Esophagus squamous epithelium (tissue), 5 donors: ENCODE measurements at regions not wholly inside any gene's neighbourhood (a gene's known extent, or its start where the extent isn't known, plus 50 kb on each side); places are given as distances from the start of the nearest gene placed in this dataset.

Source experiments
- DNase-seq: peaks from one replicate; lab custom pipeline; 2025; lab: John Stamatoyannopoulos, UW
- H3K27ac ChIP-seq, 4 donors: fragments of 200-600 bp; sonication (generic); one replicate each; pipeline ENCODE4 v1.5.1; 2016 to 2019; ENCODE audit warnings: mild to moderate bottlenecking in 1 of 4
- H3K27me3 ChIP-seq, 4 donors: fragments of 200-600 bp; sonication (generic); 1 replicate in 3 of 4; 2 replicates in 1 of 4; pipeline versions ENCODE4 v1.5.1 to v1.6.0; 2017 to 2021; ENCODE audit warnings: antibody characterized with exemption in 1 of 4
- H3K36me3 ChIP-seq, 3 donors: fragments of 200-600 bp; sonication (generic); one replicate each; pipeline ENCODE4 v1.5.1; 2016 to 2019
- H3K4me1 ChIP-seq, 3 donors: fragments of 200-600 bp; sonication (generic); one replicate each; pipeline ENCODE4 v1.5.1; 2017 to 2019
- H3K4me3 ChIP-seq, 4 donors: fragments of 200-600 bp; sonication (generic); 1 replicate in 3 of 4; 2 replicates in 1 of 4; pipeline ENCODE4 v1.5.1; 2016 to 2019; ENCODE audit warnings: mild to moderate bottlenecking in 2 of 4, moderate library complexity in 1 of 4
- H3K9me3 ChIP-seq, 3 donors: fragments of 200-600 bp; sonication (generic); one replicate each; pipeline ENCODE4 v1.5.1; 2016 to 2019
- CTCF ChIP-seq, 6 experiments: fragments of 450-650 bp in 4 of 6; fragments of 200-600 bp in 2 of 6; sonication (generic) in 2 of 6; IDR thresholded peaks; one replicate each; pipeline ENCODE4 v1.5.1; 2016 to 2019; ENCODE audit warnings: antibody characterized with exemption in 6 of 6, mild to moderate bottlenecking in 4 of 6, moderate library complexity in 4 of 6
- POLR2A ChIP-seq, 4 donors: fragments of 450-650 bp; IDR thresholded peaks; one replicate each; pipeline ENCODE4 v1.6.1; 2017; ENCODE audit warnings: antibody characterized with exemption in 4 of 4, mild to moderate bottlenecking in 4 of 4, moderate library complexity in 3 of 4
- WGBS, 2 donors: methylation state at CpG; one replicate each; pipeline ENCODE4 v1.1.5; 2018; 5-methylcytosine and 5-hydroxymethylcytosine counted together
- intact Hi-C: fragments of 100-400 bp; cut with DNase I; formaldehyde crosslinking; loops from one replicate; pipeline ENCODE4 v1.15.0; 2022
- donor health status: DM: yes; HTN: yes; CAD: no.

DNA sequence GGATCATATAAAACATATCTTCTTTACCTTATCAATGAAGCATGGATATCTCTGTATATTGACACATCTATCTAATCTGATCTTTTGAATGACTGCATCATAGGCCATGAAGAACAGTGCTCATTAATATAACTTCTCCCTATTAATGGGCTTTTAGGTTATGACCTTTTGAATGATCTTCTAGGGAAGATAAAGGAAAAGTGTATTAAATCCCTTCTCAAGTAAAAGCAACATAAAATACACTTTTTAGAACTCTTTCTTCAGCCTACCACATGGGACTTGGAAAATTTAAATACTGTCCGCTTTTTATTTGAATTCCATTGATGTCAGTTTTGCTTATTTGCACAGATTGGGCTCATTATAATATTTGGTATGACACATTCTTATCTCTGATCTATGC lies 425.4 kb downstream of the MED13L start:
- DNase-seq = no peak
- H3K4me1 ChIP-seq = no peaks in the 10 kb centered on the region
- H3K27me3 ChIP-seq = peaks cover 0 to 11% (median 0%) of the 10 kb centered on the region in 4 donors
- H3K36me3 ChIP-seq = no peaks in the 10 kb centered on the region
- no peaks in the 10 kb centered on the region for H3K9me3 ChIP-seq
- intact Hi-C loops = no loop called here
- TF ChIP-seq POLR2A (IDR thresholded peaks at IDR 0.05) = no peak
- TF ChIP-seq CTCF (IDR thresholded peaks at IDR 0.05) = no peak
- no peak overlapping the region for H3K4me3 ChIP-seq
- 91 to 96% methylated on average over 1 of the region's 1 CpG for WGBS, 2 donors
- H3K27ac ChIP-seq = no peak overlapping the region

DNA sequence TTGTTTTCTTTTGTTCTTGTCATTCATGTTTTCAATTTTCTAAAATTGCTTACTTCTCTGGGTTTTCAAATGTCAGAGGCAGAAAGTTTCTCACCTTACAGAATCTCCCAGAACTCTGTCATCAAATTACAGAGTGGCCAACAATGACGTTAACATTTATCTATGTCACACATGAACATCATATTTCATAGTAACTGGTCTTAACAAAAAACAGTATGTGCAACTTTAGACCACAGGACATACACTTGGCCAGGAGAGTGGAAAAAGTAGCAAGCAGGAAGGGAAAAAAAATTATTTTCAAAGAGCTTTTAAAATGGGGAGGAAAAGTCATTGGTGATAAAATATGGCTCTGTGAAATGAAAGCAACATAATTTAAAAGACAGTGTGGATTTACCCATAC lies 426.5 kb downstream of the MED13L start:
- H3K27ac ChIP-seq = no peak overlapping the region
- no peak overlapping the region for H3K4me3 ChIP-seq
- no peaks in the 10 kb centered on the region for H3K4me1 ChIP-seq
- DNase-seq = no peak
- H3K27me3 ChIP-seq = peaks cover 0 to 10% (median 0%) of the 10 kb centered on the region in 4 donors
- WGBS, 2 donors = 69 to 87% methylated on average over 1 of the region's 1 CpG
- intact Hi-C loops = no loop called here
- no peaks in the 10 kb centered on the region for H3K9me3 ChIP-seq
- no peaks in the 10 kb centered on the region for H3K36me3 ChIP-seq
- no peak for TF ChIP-seq CTCF (IDR thresholded peaks at IDR 0.05)
- TF ChIP-seq POLR2A (IDR thresholded peaks at IDR 0.05) = no peak

- intact Hi-C loops = no loop called here
- no peak for TF ChIP-seq POLR2A (IDR thresholded peaks at IDR 0.05)
- no peak for TF ChIP-seq CTCF (IDR thresholded peaks at IDR 0.05)
- Histone ChIP-seq H3K4me3 (no peak overlapping the region), H3K27me3 (peaks cover 0 to 6% (median 0%) of the 10 kb centered on the region in 4 donors), H3K36me3 (no peaks in the 10 kb centered on the region), H3K4me1 (no peaks in the 10 kb centered on the region), H3K27ac (no peak overlapping the region), H3K9me3 (no peaks in the 10 kb centered on the region)
- 75 to 77% methylated on average over 8 of the region's 8 CpGs for WGBS, 2 donors
- no peak for DNase-seq
These were observed 428.1 kb downstream of the MED13L start for GRCh38 chr12:115849262-115849943.

DNA sequence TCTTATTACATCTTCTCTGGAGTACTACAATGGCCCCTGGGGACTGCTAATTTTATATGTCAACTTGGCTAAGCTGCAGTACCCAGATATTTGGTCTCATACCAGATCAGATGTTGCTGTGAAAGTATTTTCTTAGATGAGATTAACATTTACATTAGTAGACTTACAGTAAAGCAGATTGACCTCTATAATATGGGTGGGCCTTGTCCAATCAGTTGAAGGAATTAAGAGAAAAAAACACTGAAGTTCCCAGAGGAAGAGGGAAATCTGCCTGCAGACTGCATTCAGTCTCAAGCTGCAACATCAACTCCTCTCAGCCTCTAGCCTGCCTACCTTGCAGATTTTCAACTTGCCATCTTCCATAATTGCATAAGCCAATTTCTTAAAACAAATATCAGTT lies 430.1 kb downstream of the MED13L start:
- no peak for TF ChIP-seq POLR2A (IDR thresholded peaks at IDR 0.05)
- no peak for TF ChIP-seq CTCF (IDR thresholded peaks at IDR 0.05)
- H3K27ac ChIP-seq = no peak overlapping the region
- intact Hi-C loops = no loop called here
- no peaks in the 10 kb centered on the region for H3K4me1 ChIP-seq
- no peak for DNase-seq
- no peaks in the 10 kb centered on the region for H3K36me3 ChIP-seq
- peaks cover 0 to 6% (median 0%) of the 10 kb centered on the region in 4 donors for H3K27me3 ChIP-seq
- H3K9me3 ChIP-seq = no peaks in the 10 kb centered on the region
- no peak overlapping the region for H3K4me3 ChIP-seq

- Histone ChIP-seq H3K27ac (no peak overlapping the region), H3K4me3 (no peak overlapping the region), H3K4me1 (no peaks in the 10 kb centered on the region), H3K27me3 (peaks cover 0 to 6% (median 0%) of the 10 kb centered on the region in 4 donors), H3K9me3 (no peaks in the 10 kb centered on the region), H3K36me3 (no peaks in the 10 kb centered on the region)
- 51 to 56% methylated on average over 4 of the region's 4 CpGs for WGBS, 2 donors
- no peak for DNase-seq
- intact Hi-C loops = no loop called here
- no peak for TF ChIP-seq CTCF (IDR thresholded peaks at IDR 0.05)
- TF ChIP-seq POLR2A (IDR thresholded peaks at IDR 0.05) = no peak
These were observed 431.0 kb downstream of the MED13L start for GRCh38 chr12:115846516-115846915.
